Activated CD8-positive, alpha-beta T cell treated with anti-CD3 and anti-CD28 coated beads for 36 hours (primary cell): ENCODE measurements at regions not wholly inside any gene's neighbourhood (a gene's known extent, or its start where the extent isn't known, plus 50 kb on each side); places are given as distances from the start of the nearest gene placed in this dataset.

ENCODE experiments used
- ATAC-seq: fragments of 200-7000 bp; cut with Tn5 transposase; one replicate; pipeline ENCODE4 v1.10.0; 2021; ENCODE audit warnings: mild to moderate bottlenecking, moderate library complexity
- CTCF ChIA-PET: fragments of 350-600 bp; sonication (Branson Sonifier 250); formaldehyde crosslinking; loops from one replicate; lab custom pipeline; 2021; ENCODE audit warnings: antibody characterized with exemption; lab: Charles Lee
- POLR2A ChIA-PET: fragments of 350-600 bp; sonication (Branson Sonifier 250); formaldehyde crosslinking; loops from one replicate; lab custom pipeline; 2021; ENCODE audit warnings: antibody characterized with exemption; lab: Charles Lee
- DNase-seq: peaks from one replicate; pipeline ENCODE4 v3.0.0-alpha.2; 2020
- H3K27ac Mint-ChIP-seq: one replicate; pipeline ENCODE4 v1.8.0; 2021; ENCODE audit warnings: mild to moderate bottlenecking, mixed read lengths
- H3K27me3 Mint-ChIP-seq: one replicate; pipeline ENCODE4 v1.8.0; 2021; ENCODE audit warnings: mixed read lengths
- H3K36me3 Mint-ChIP-seq: one replicate; pipeline ENCODE4 v1.8.0; 2021; ENCODE audit warnings: low read depth, mixed read lengths
- H3K4me1 Mint-ChIP-seq: one replicate; pipeline ENCODE4 v1.8.0; 2021; ENCODE audit warnings: low read depth, mixed read lengths
- H3K4me3 Mint-ChIP-seq: one replicate; pipeline ENCODE4 v1.8.0; 2021; ENCODE audit warnings: mild to moderate bottlenecking, moderate library complexity, mixed read lengths
- H3K9me3 Mint-ChIP-seq: one replicate; pipeline ENCODE4 v1.8.0; 2021; ENCODE audit warnings: mixed read lengths
- CTCF ChIP-seq: fragments of 200-600 bp; IDR thresholded peaks from one replicate; pipeline ENCODE4 v1.8.0; 2022; ENCODE audit warnings: antibody characterized with exemption, mild to moderate bottlenecking
- intact Hi-C: fragments of 100-400 bp; cut with micrococcal nuclease; formaldehyde crosslinking; loops from one replicate; pipeline ENCODE4 v1.10.0; 2022

GRCh38 chr2:195561116-195561921 is 95.7 kb upstream of the SLC39A10 start:
- H3K9me3 Mint-ChIP-seq: peaks cover 14% of the 10 kb centered on the region
- no peak for TF ChIP-seq CTCF
- no peaks in the 10 kb centered on the region for H3K27me3 Mint-ChIP-seq
- CTCF ChIA-PET: interaction anchor here (0.7 to 2.3 kb wide), 9 partner anchors 13 to 506 kb away, joined by 3 to 12 read pairs (median 4); no protein-coding TSS in a partner anchor
- ATAC-seq (no peak), DNase-seq (no peak)
- H3K36me3 Mint-ChIP-seq: peaks cover 22% of the 10 kb centered on the region
- peak overlapping the region; percentile 97 for H3K27ac Mint-ChIP-seq
- intact Hi-C loops: loop anchor here (5.0 kb wide), 1 partner anchor 96 kb away; the partner anchor contains the start of gene SLC39A10
- H3K4me1 Mint-ChIP-seq: peaks cover 63% of the 10 kb centered on the region
- POLR2A ChIA-PET: interaction anchor here (0.6 to 5.2 kb wide), 10 partner anchors 17 to 609 kb away, joined by 3 to 37 read pairs (median 4); partner anchors contain the start of gene SLC39A10
- peak overlapping the region; percentile 49 for H3K4me3 Mint-ChIP-seq

- POLR2A ChIA-PET: interaction anchor here (0.9 to 5.2 kb wide), 7 partner anchors 12 to 610 kb away, joined by 3 to 37 read pairs (median 4); partner anchors contain the start of gene SLC39A10
- H3K36me3 Mint-ChIP-seq: peaks cover 22% of the 10 kb centered on the region
- H3K27me3 Mint-ChIP-seq: no peaks in the 10 kb centered on the region
- ATAC-seq (no peak), DNase-seq (no peak)
- H3K9me3 Mint-ChIP-seq: peaks cover 14% of the 10 kb centered on the region
- H3K4me1 Mint-ChIP-seq: peaks cover 66% of the 10 kb centered on the region
- TF ChIP-seq CTCF: no peak
- peak overlapping the region; percentile 49 for H3K4me3 Mint-ChIP-seq
- H3K27ac Mint-ChIP-seq: peak overlapping the region; percentile 97
- CTCF ChIA-PET: interaction anchor here (0.7 to 2.3 kb wide), 7 partner anchors 12 to 507 kb away, joined by 3 to 12 read pairs (median 4); no protein-coding TSS in a partner anchor
- intact Hi-C loops: loop anchor here (1.0 to 5.0 kb wide), 2 partner anchors 24 to 97 kb away; partner anchors contain the start of gene SLC39A10
Measured at GRCh38 chr2:195560209-195560895, 96.7 kb upstream of the SLC39A10 start.

- TF ChIP-seq CTCF: no peak
- ChIA-PET CTCF (interaction anchor here (0.7 to 2.3 kb wide), 9 partner anchors 11 to 127 kb away, joined by 3 to 12 read pairs (median 5); no protein-coding TSS in a partner anchor), POLR2A (interaction anchor here (0.6 to 5.2 kb wide), 7 partner anchors 13 to 702 kb away, joined by 3 to 37 read pairs (median 4); partner anchors contain the start of gene SLC39A10)
- Mint-ChIP-seq H3K4me3 (peak overlapping the region; percentile 54), H3K36me3 (peaks cover 22% of the 10 kb centered on the region), H3K9me3 (peaks cover 14% of the 10 kb centered on the region), H3K27me3 (no peaks in the 10 kb centered on the region), H3K27ac (peak overlapping the region; percentile 97), H3K4me1 (peaks cover 62% of the 10 kb centered on the region)
- DNase-seq (peak; percentile 92), ATAC-seq (peak; percentile 84)
- intact Hi-C loops: no loop called here
Measured at GRCh38 chr2:195559431-195559914, 97.6 kb upstream of the SLC39A10 start.

GRCh38 chr2:195555971-195556370 is 101.1 kb upstream of the SLC39A10 start:
- POLR2A ChIA-PET: interaction anchor here (0.6 to 1.5 kb wide), 3 partner anchors 13 to 734 kb away, joined by 3 read pairs; no protein-coding TSS in a partner anchor
- no peak overlapping the region for H3K27ac Mint-ChIP-seq

More at GRCh38 chr2:195555971-195556370, 101.1 kb upstream of the SLC39A10 start:
- CTCF ChIA-PET: interaction anchor here (1.0 to 2.0 kb wide), 2 partner anchors 9 to 104 kb away, joined by 4 to 6 read pairs; no protein-coding TSS in a partner anchor
- ATAC-seq (no peak), DNase-seq (no peak)
- intact Hi-C loops: no loop called here
- TF ChIP-seq CTCF: no peak
- H3K36me3 Mint-ChIP-seq: peaks cover 31% of the 10 kb centered on the region
- H3K27me3 Mint-ChIP-seq: no peaks in the 10 kb centered on the region
- H3K4me3 Mint-ChIP-seq: no peak overlapping the region
- H3K4me1 Mint-ChIP-seq: peaks cover 51% of the 10 kb centered on the region
- H3K9me3 Mint-ChIP-seq: peaks cover 12% of the 10 kb centered on the region
